Upper lobe of right lung (tissue), 1 donor: ENCODE measurements at regions not wholly inside any gene's neighbourhood (a gene's known extent, or its start where the extent isn't known, plus 50 kb on each side); places are given as distances from the start of the nearest gene placed in this dataset.

Experiments
- ATAC-seq: fragments of 200-7000 bp; cut with Tn5 transposase; one replicate; pipeline ENCODE4 v1.9.1; 2020; ENCODE audit warnings: mild to moderate bottlenecking, moderate library complexity
- DNase-seq: peaks from one replicate; pipeline ENCODE4 v3.0.0-alpha.2; 2020
- H3K27ac ChIP-seq: fragments of 200-600 bp; one replicate; pipeline ENCODE4 v1.8.0; 2022
- H3K27me3 ChIP-seq: fragments of 200-600 bp; one replicate; pipeline ENCODE4 v1.8.0; 2022; ENCODE audit warnings: mild to moderate bottlenecking
- H3K36me3 ChIP-seq: fragments of 200-600 bp; one replicate; pipeline ENCODE4 v1.8.0; 2022
- H3K4me1 ChIP-seq: fragments of 200-600 bp; one replicate; pipeline ENCODE4 v1.8.0; 2022
- H3K4me3 ChIP-seq: fragments of 200-600 bp; one replicate; pipeline ENCODE4 v1.8.0; 2022; ENCODE audit warnings: mild to moderate bottlenecking
- H3K9me3 ChIP-seq: fragments of 200-600 bp; one replicate; pipeline ENCODE4 v1.8.0; 2022
- CTCF ChIP-seq: fragments of 200-600 bp; IDR thresholded peaks from one replicate; pipeline ENCODE4 v1.8.0; 2022; ENCODE audit warnings: antibody characterized with exemption
- intact Hi-C: fragments of 100-400 bp; cut with DNase I; formaldehyde crosslinking; loops from one replicate; pipeline ENCODE4 v1.11.0; 2022
- donor health status: DM: no; HTN: yes; CAD: no; lungs with severe emphysema.

- no peaks in the 10 kb centered on the region for H3K9me3 ChIP-seq
- no peak for ATAC-seq
- H3K4me1 ChIP-seq: no peaks in the 10 kb centered on the region
- H3K36me3 ChIP-seq: no peaks in the 10 kb centered on the region
- intact Hi-C loops: no loop called here
- no peak overlapping the region for H3K27ac ChIP-seq
- no peak for TF ChIP-seq CTCF
- H3K27me3 ChIP-seq: no peaks in the 10 kb centered on the region
- DNase-seq: no peak
- H3K4me3 ChIP-seq: no peak overlapping the region
These were observed 72.6 kb upstream of the PLEKHG1 start for GRCh38 chr6:150527100-150527499.

GRCh38 chr6:150528648-150529285, 70.9 kb upstream of the PLEKHG1 start:
- ATAC-seq (peak; percentile 39), DNase-seq (no peak)
- H3K27ac ChIP-seq: no peak overlapping the region
- H3K4me1 ChIP-seq: no peaks in the 10 kb centered on the region
- no peak for TF ChIP-seq CTCF
- H3K27me3 ChIP-seq: no peaks in the 10 kb centered on the region
- H3K9me3 ChIP-seq: no peaks in the 10 kb centered on the region
- intact Hi-C loops: no loop called here
- no peaks in the 10 kb centered on the region for H3K36me3 ChIP-seq
- no peak overlapping the region for H3K4me3 ChIP-seq

- H3K36me3 ChIP-seq: no peaks in the 10 kb centered on the region
- H3K4me1 ChIP-seq: no peaks in the 10 kb centered on the region
- H3K9me3 ChIP-seq: no peaks in the 10 kb centered on the region
- no peak for DNase-seq
- H3K4me3 ChIP-seq: no peak overlapping the region
- intact Hi-C loops: no loop called here
- no peaks in the 10 kb centered on the region for H3K27me3 ChIP-seq
- no peak for ATAC-seq
- H3K27ac ChIP-seq: no peak overlapping the region
- no peak for TF ChIP-seq CTCF
These were observed 70.0 kb upstream of the PLEKHG1 start for GRCh38 chr6:150529646-150530045.

GRCh38 chr6:150531957-150532356, 67.7 kb upstream of the PLEKHG1 start:
- H3K4me1 ChIP-seq: no peaks in the 10 kb centered on the region
- no peak for TF ChIP-seq CTCF
- DNase-seq: no peak
- H3K27me3 ChIP-seq: no peaks in the 10 kb centered on the region
- ATAC-seq: peak; percentile 51
- H3K36me3 ChIP-seq: no peaks in the 10 kb centered on the region
- no peaks in the 10 kb centered on the region for H3K9me3 ChIP-seq
- intact Hi-C loops: no loop called here
- no peak overlapping the region for H3K27ac ChIP-seq
- H3K4me3 ChIP-seq: no peak overlapping the region

GRCh38 chr6:150534553-150534952, 65.1 kb upstream of the PLEKHG1 start:
- intact Hi-C loops: no loop called here
- H3K36me3 ChIP-seq: no peaks in the 10 kb centered on the region
- no peak overlapping the region for H3K27ac ChIP-seq
- ATAC-seq (no peak), DNase-seq (no peak)
- H3K9me3 ChIP-seq: no peaks in the 10 kb centered on the region
- H3K27me3 ChIP-seq: no peaks in the 10 kb centered on the region
- no peak overlapping the region for H3K4me3 ChIP-seq
- no peaks in the 10 kb centered on the region for H3K4me1 ChIP-seq
- no peak for TF ChIP-seq CTCF
